GM19328 (cell line): ENCODE measurements at regions not wholly inside any gene's neighbourhood (a gene's known extent, or its start where the extent isn't known, plus 50 kb on each side); places are given as distances from the start of the nearest gene placed in this dataset.

Source experiments
- ATAC-seq: cut with Tn5 transposase; IDR thresholded peaks from one replicate; pipeline ENCODE4 v1.9.1; 2021; ENCODE audit warnings: mild to moderate bottlenecking, moderate library complexity; ENCODE audit not compliant: unreplicated experiment

DNA sequence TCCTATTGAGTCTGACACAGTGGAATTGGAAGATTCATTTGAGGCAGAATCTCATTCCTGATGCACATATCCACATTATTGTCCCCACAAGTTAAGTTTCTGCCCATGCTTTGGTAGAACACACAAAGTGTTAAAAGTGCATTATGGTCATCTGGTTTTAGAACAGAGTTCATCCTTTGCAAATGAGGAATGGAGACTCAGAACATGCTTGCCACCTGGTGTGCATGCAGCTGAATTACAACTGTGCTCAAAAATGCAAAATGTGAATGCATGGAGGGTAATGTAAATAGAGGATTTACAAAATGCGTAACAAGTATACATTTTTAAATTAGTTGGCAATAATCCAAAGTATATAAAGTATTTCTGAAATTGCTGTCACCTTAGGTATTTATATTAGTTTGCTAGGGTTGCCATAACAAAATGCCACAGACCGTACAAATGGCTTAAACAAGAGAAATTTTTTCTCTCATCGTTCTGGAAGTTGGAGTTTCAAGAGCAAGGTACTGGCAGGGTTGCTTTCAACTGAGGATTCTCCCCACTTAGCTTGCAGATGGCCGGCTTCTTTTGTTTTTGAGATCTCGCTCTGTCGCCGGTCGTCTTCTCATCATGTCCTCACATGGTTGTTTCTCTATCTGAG is 671.1 kb downstream of the TAF11L14 start:
- no peak for ATAC-seq

- ATAC-seq: no peak
Measured at GRCh38 chr5:18311266-18311665, 677.0 kb downstream of the TAF11L14 start.

DNA sequence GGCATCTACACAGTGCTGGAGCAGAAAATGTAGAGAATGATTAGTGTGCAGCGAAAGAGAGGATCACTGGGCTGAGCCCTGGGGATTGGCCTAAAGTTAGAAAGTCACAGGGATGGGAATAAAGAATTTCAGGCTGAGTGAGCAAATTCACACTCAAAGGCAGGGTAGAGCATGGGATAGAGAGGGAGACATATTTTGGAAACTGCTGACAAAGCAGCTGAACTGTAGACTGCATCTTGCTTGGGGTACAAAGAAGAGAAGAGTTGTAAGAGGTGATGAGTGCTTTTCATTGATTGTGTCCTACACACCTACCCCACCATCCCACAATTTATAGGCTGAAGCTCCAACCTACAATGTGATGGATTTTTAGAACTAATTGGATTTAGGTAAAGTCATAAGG is 677.8 kb downstream of the TAF11L14 start:
- ATAC-seq: no peak

- ATAC-seq: no peak
Measured at GRCh38 chr5:18314192-18314778, 680.0 kb downstream of the TAF11L14 start.

GRCh38 chr5:18321262-18321942 is 687.1 kb downstream of the TAF11L14 start:
- ATAC-seq: no peak

DNA sequence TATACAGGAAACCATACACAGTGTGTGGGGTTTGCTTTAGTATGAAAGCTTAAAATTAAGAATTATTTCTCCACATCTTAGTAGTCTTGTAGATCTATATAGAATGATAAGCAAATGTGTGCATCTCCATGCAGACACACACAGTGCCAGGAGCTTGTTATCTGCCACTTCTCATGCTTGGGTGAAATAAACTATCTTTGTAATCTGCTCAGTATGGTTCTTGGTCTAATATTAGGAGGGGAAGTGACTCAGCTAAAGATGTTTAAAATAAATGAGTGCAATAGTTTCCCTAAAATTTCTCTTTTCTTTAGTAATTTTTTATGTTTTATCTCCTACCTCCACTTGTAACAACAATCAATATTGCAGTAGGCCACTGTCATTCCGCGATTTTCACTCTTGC is 689.6 kb downstream of the TAF11L14 start:
- no peak for ATAC-seq

DNA sequence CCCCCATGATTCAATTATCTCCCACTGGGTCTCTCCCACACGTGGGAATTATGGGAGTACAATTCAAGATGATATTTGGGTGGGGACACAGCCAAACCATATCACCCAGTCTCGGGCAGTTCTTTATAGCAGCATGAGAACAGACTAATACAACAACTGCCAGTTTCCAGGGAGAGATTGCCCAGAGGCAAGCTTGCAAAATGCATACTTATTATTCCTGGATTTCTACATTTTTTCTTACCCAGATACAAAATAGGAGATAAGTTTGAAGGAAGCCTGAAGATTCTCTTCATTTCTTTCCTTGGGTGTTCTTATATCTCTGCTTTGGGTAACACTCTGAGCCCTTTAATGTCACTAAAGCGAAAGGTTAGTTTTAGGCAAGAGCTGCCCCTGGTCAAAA is 691.2 kb downstream of the TAF11L14 start:
- no peak for ATAC-seq

DNA sequence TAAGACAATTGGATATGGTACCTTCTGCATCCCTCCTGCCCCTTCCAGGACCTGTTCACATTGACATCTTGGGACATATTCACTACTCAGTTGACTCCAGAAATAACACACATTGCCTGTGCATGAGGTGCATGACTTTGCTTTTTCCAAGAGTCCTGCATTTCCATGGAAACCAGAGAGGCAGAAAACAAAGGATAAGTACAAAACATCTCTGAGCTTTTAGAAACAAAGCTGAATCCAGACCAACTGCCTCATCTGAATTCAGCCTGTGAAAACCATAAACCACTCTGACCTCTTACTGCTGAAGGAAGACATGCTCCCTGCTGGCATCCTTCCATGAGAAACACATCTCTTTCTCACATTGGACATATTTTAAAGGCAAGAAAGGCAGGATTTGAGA is 695.1 kb downstream of the TAF11L14 start:
- no peak for ATAC-seq

GRCh38 chr5:18333841-18334240 is 699.6 kb downstream of the TAF11L14 start:
- ATAC-seq: no peak

DNA sequence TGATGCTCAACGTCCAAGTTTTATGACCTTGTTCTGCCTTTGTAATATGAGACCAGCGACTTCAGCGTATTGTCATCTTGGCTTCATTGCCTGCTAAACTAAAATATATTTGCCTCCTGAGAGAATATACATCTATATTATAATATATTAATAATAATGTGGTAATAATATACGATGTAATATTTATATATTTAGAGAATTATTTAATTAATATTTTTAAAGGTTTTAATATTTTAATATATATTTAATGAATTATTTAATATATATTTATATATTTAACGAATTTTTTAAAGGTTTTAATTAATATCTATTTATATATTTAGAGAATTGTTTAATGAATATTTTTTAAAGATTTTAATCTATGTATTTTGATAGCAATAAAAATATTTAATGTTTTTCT is 700.7 kb downstream of the TAF11L14 start:
- no peak for ATAC-seq

- no peak for ATAC-seq
Measured at GRCh38 chr5:18354828-18355227, 720.6 kb downstream of the TAF11L14 start.

GRCh38 chr5:18357486-18357885 is 723.2 kb downstream of the TAF11L14 start:
- ATAC-seq: no peak

- no peak for ATAC-seq
Measured at GRCh38 chr5:18366234-18366633, 732.0 kb downstream of the TAF11L14 start.

DNA sequence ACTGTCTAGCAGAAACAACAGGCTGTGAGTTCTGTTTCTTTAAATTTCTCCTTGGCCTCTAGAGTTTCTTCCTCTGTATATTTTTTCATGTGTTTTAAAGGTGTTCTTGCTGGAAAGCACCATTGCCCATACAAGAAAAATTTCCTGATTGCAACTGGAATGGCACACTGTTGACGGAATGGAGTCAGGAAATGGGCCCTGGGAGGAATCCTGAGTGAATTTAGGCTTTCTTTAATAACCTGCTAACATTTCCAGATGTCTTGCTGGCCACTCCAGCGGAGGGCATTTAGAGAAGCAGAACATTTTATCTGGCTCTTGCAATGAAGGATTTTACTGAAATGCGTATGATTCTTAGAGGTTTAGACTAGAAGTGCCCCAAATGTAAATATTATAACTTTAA is 736.3 kb downstream of the TAF11L14 start:
- no peak for ATAC-seq

DNA sequence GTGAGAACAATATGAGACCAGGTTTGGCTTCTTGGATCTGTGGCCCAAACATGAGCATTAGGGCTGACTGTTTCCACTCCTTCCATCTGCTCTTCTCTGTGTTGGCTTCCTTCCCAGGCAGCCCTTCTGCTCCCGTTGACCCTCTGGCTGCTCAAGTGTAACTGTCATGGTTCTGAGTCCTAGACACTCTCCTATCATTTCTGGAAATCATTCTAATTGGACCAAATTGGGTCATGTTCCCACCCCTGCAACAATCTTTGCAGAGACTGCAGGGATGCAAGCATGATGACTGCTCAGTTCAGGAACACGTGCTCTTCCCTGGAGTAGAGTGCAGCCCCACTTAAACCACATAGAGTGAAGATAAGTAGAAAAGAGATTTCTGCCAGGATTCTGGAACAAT is 741.4 kb downstream of the TAF11L14 start:
- no peak for ATAC-seq

GRCh38 chr5:18378066-18378465 is 743.8 kb downstream of the TAF11L14 start:
- ATAC-seq: no peak

- no peak for ATAC-seq
Measured at GRCh38 chr5:18379189-18379588, 744.9 kb downstream of the TAF11L14 start.

- ATAC-seq: no peak
Measured at GRCh38 chr5:18380729-18381362, 746.6 kb downstream of the TAF11L14 start.

GRCh38 chr5:18393565-18394442 is 759.5 kb downstream of the TAF11L14 start:
- peak; percentile 65 for ATAC-seq

DNA sequence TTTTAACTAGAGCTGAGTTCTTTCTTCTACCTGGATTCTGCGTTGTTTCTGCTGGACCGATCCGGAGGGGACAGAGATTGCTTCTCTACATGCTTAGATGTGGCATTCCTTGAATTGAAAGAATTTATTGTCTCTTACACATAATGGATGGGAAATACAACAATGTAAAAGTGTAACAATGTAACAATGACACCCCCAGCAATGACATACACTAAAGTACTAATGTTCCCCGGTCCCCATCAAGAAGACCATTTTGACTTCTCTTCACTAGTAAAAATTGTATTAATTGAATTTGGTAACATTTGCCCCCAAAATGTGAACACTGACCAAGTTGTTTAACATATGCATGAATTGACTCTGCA is 760.2 kb downstream of the TAF11L14 start:
- no peak for ATAC-seq
